Heart right ventricle (tissue), 16 donors: ENCODE measurements at regions not wholly inside any gene's neighbourhood (a gene's known extent, or its start where the extent isn't known, plus 50 kb on each side); places are given as distances from the start of the nearest gene placed in this dataset.

ENCODE experiments used
- ATAC-seq, 8 donors: fragments of 200-7000 bp; cut with Tn5 transposase; one replicate each; pipeline ENCODE4 v1.9.1; 2020; ENCODE audit warnings: mild to moderate bottlenecking in 8 of 8, moderate library complexity in 8 of 8, moderate number of reproducible peaks in 1 of 8
- DNase-seq, 2 donors: peaks; one replicate each; pipeline ENCODE4 v3.0.0-alpha.2; 2020
- H3K27ac ChIP-seq, 10 donors: fragments of 200-600 bp; sonication (generic) in 2 of 10; one replicate each; pipeline versions ENCODE4 v1.5.0 to v1.8.0; 2020 to 2022; ENCODE audit warnings: mild to moderate bottlenecking in 3 of 10
- H3K27me3 ChIP-seq, 7 donors: fragments of 200-600 bp; one replicate each; pipeline ENCODE4 v1.8.0; 2021 to 2022; ENCODE audit warnings: mild to moderate bottlenecking in 2 of 7
- H3K36me3 ChIP-seq, 9 donors: fragments of 200-600 bp; sonication (generic) in 1 of 9; one replicate each; pipeline versions ENCODE4 v1.5.0 to v1.8.0; 2020 to 2022; ENCODE audit warnings: mild to moderate bottlenecking in 2 of 9
- H3K4me1 ChIP-seq, 9 donors: fragments of 200-600 bp; sonication (generic) in 1 of 9; one replicate each; pipeline versions ENCODE4 v1.5.0 to v1.8.0; 2020 to 2022; ENCODE audit warnings: mild to moderate bottlenecking in 4 of 9
- H3K4me3 ChIP-seq, 10 donors: fragments of 200-600 bp; sonication (generic) in 2 of 10; one replicate each; pipeline versions ENCODE4 v1.5.0 to v1.8.0; 2020 to 2022; ENCODE audit warnings: mild to moderate bottlenecking in 7 of 10, moderate library complexity in 2 of 10
- H3K9me3 ChIP-seq, 11 donors: fragments of 200-600 bp in 10 of 11; sonication (generic) in 2 of 11; one replicate each; pipeline versions ENCODE4 v1.5.0 to v1.8.0; 2013 to 2022; ENCODE audit warnings: mild to moderate bottlenecking in 2 of 11, control low read depth in 1 of 11, moderate library complexity in 1 of 11
- WGBS, 2 donors: extraction: QIAGEN DNeasy Blood & Tissue Kit; methylation state at CpG; one replicate each; pipeline ENCODE4 v1.1.7; 2013; ENCODE audit warnings: inconsistent platforms in 1 of 2; 5-methylcytosine and 5-hydroxymethylcytosine counted together
- intact Hi-C, 10 donors: fragments of 100-400 bp; cut with DNase I; formaldehyde crosslinking; loops; one replicate each; pipeline versions ENCODE4 v1.11.1 to v1.14.2; 2022
- TF ChIP-seq, protein P1 (sequence below), 9 donors: fragments of 200-600 bp; sonication (generic) in 2 of 9; IDR thresholded peaks; one replicate each; pipeline versions ENCODE4 v1.5.0 to v1.8.0; 2021 to 2022; ENCODE audit warnings: antibody characterized with exemption in 9 of 9, mild to moderate bottlenecking in 5 of 9, moderate library complexity in 1 of 9
- donor health status: Arrhythmogenic right ventricular cardiomyopathy.
- donor health status: ischemic (EF 13 %, LVEDD 7.1; RV severe dilation, severe dysfunction).
- donor health status: healthy with polysubstance abuse.
- donor health status: DM: no; HTN: yes; CAD: no.
- donor health status: DM: no; HTN: no; CAD: no.
- donor health status: ischemic (EF 25% LVEDD 6.9; RV normal size, moderate dysfunction).
- donor health status: ischemic (EF 25% LVEDD 5.7; RV mildly dilated, moderate dysfunction).
- donor health status: healthy.
- donor health status: DM: yes; HTN: yes; CAD: no.
- donor health status: Ischemic cardiomyopathy.
- donor health status: ischemic (EF 35%, LVEDD 5.7; RV mildly dilated, moderate dysfunction).
- donor health status: nonischemic (EF 11% LVEDD 7.7; RV severe dilation, severe dysfunction).
- donor health status: DM: yes; HTN: yes; CAD: no.
- donor health status: PGD.
- donor health status: ischemic (EF 29% LVEDD 5.4; RV normal size, mild dysfunction).
- donor health status: nonischemic (EF 23%, LVEDD 6.1; RV moderate dilation, normal function).

DNA sequence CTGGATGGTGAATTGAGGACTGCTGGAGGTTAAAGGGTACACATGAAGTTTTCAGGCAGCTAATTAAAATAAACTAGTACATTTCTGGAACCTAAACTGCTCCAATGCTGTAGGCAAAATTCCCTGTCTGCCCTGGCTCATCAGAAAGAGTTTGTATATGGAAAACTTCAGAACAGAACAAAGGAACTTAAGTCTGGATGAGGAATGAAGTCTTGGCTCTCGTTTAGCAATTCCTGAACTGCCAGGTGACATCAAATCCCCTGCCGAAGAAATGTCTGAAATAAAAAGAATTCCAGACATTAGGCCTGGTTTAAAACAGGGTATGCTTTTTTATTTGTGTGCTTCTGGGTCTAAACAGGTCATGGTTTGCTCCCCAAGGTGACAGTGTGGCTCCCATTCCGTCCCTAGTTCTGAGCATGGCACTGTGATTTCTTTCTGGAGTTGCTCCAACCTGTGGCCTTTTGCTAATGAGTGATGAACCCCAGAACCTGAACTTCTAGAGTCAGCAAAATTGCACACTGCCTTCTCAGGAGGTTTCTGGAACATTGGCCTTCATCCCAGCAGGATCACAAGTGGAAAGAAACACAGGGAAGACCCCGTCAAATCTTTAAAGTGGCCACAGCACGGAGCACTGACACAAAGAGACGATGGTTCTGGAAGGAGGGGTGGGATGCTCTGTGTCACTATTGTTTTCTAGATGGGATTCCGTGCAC is 129.4 kb upstream of the NAA20 start:
- no peak for DNase-seq
- peaks cover 0 to 6% (median 0%) of the 10 kb centered on the region in 11 donors for H3K9me3 ChIP-seq
- peak overlapping the region; percentile 72 to 98 (median 88) for H3K27ac ChIP-seq
- intact Hi-C loops, result loop anchor here in 8 of 10 donors (2.0 to 10.0 kb wide), 13 partner anchors 55 to 199 kb away; no protein-coding TSS in a partner anchor
- TF ChIP-seq, protein P1, sequence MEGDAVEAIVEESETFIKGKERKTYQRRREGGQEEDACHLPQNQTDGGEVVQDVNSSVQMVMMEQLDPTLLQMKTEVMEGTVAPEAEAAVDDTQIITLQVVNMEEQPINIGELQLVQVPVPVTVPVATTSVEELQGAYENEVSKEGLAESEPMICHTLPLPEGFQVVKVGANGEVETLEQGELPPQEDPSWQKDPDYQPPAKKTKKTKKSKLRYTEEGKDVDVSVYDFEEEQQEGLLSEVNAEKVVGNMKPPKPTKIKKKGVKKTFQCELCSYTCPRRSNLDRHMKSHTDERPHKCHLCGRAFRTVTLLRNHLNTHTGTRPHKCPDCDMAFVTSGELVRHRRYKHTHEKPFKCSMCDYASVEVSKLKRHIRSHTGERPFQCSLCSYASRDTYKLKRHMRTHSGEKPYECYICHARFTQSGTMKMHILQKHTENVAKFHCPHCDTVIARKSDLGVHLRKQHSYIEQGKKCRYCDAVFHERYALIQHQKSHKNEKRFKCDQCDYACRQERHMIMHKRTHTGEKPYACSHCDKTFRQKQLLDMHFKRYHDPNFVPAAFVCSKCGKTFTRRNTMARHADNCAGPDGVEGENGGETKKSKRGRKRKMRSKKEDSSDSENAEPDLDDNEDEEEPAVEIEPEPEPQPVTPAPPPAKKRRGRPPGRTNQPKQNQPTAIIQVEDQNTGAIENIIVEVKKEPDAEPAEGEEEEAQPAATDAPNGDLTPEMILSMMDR (IDR thresholded peaks at IDR 0.05), result no peak
- peaks cover 0 to 28% (median 4%) of the 10 kb centered on the region in 9 donors for H3K36me3 ChIP-seq
- H3K4me3 ChIP-seq, result peak overlapping the region in 9 of 10 donors; percentile 30 to 58 (median 54)
- ATAC-seq, result no peak
- no peaks in the 10 kb centered on the region for H3K27me3 ChIP-seq
- 30 to 37% methylated on average over 7 of the region's 7 CpGs for WGBS, 2 donors
- H3K4me1 ChIP-seq, result peaks cover 28 to 85% (median 61%) of the 10 kb centered on the region in 9 donors

DNA sequence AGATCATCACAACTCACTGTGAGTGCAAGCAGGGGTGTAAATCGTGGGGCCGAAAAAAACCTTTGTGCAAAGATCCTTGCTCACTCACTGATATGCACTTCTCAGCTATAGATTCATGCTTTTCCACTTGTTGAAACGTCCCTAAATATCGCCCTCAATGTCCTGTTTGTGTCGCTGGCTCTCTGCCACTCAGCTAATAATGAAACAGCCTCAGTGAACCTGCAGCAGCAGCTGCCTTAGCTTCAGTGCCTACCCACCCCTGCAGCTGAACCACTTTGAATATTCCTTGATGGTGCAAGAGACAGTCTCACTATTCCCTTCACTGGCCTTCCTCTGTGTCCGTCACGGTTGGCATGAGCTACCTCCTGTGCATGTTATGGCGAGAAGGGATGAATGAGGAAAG is 128.9 kb upstream of the NAA20 start:
- H3K4me3 ChIP-seq, result peak overlapping the region in 9 of 10 donors; percentile 30 to 58 (median 54)
- intact Hi-C loops, result loop anchor here in 8 of 10 donors (2.0 to 10.0 kb wide), 12 partner anchors 54 to 196 kb away; no protein-coding TSS in a partner anchor
- DNase-seq (peak in 1 of 2 donors; percentile 20), ATAC-seq (peak in 4 of 8 donors; percentile 18 to 28 (median 24))
- peaks cover 0 to 33% (median 10%) of the 10 kb centered on the region in 9 donors for H3K36me3 ChIP-seq
- peak overlapping the region; percentile 72 to 98 (median 88) for H3K27ac ChIP-seq
- H3K4me1 ChIP-seq, result peaks cover 29 to 90% (median 63%) of the 10 kb centered on the region in 9 donors
- no peaks in the 10 kb centered on the region for H3K27me3 ChIP-seq
- TF ChIP-seq, protein P1 (IDR thresholded peaks at IDR 0.05), result no peak
- peaks cover 0 to 6% (median 0%) of the 10 kb centered on the region in 11 donors for H3K9me3 ChIP-seq
- WGBS, 2 donors, result 25 to 26% methylated on average over 8 of the region's 8 CpGs

DNA sequence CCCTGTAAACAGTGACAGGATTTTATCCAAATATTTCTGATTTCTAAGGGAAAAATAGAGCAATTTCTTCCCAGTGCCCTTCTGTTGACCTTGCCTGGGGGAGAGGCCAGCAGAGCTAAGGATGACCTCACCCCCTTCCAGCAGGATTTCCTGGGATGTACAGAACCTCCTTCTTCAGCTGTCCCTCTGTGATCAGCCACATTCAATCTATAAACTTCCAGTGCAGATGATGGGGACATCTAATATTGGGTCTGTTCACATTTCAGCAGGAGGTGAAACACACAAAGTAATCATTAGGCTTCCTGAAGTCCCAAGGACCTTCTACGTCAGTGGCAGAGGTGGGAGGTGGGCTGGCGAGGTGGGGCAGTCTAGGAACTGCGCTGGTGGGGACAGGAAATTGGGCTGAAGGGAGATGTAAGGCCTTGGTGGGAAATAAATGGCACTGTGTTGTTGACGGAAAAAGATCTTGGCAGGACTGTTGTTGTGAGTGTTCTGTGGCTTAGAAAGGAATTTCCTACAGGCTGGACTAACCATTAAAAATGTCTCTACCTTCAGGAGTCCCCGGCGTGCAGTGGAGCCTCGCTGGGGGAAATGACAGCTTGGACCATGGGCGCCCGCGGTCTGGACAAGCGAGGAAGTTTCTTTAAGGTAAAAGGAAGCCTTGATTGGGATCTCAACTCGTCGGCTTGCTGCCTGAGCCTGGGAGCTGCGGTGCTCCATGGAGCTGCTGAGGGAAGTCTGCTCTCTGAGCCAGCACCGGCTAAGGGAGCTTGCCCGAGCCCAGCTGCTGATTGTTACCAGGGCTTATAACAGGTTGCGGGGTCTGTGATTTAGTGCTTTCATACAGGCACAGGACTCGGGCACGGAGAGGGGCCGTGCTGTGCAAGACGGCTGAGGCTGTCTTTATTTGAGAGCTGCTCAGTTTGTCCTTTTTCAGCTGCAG is 127.9 kb upstream of the NAA20 start:
- TF ChIP-seq, protein P1 (IDR thresholded peaks at IDR 0.05), result no peak
- ATAC-seq, result peak; percentile 70 to 86 (median 80)

More for the DNA sequence above, 127.9 kb upstream of the NAA20 start:
- H3K9me3 ChIP-seq, result peaks cover 0 to 6% (median 0%) of the 10 kb centered on the region in 11 donors
- 11% methylated on average over 21 of the region's 21 CpGs for WGBS, 2 donors
- intact Hi-C loops, result loop anchor here in 8 of 10 donors (2.0 to 10.0 kb wide), 12 partner anchors 53 to 197 kb away; no protein-coding TSS in a partner anchor
- no peaks in the 10 kb centered on the region for H3K27me3 ChIP-seq
- H3K4me1 ChIP-seq, result peaks cover 29 to 97% (median 67%) of the 10 kb centered on the region in 9 donors
- H3K36me3 ChIP-seq, result peaks cover 0 to 39% (median 11%) of the 10 kb centered on the region in 9 donors
- peak; percentile 66 to 84 for DNase-seq
- H3K4me3 ChIP-seq, result peak overlapping the region in 9 of 10 donors; percentile 30 to 58 (median 54)
- H3K27ac ChIP-seq, result peak overlapping the region; percentile 72 to 98 (median 88)
